Astrocyte (in vitro differentiated cells and primary cell): ENCODE measurements at regions not wholly inside any gene's neighbourhood (a gene's known extent, or its start where the extent isn't known, plus 50 kb on each side); places are given as distances from the start of the nearest gene placed in this dataset.
A peak's percentile ranks its signal among the peaks of the same experiment; 100 is the strongest.

Experiments used
- DNase-seq: peaks from one replicate; pipeline ENCODE4 v3.0.0-alpha.2; 2010; ENCODE audit warnings: low read depth
- FAIRE-seq: peaks from 2 replicates; lab custom pipeline; 2011; peaks lifted over from hg19 to GRCh38; lab: Jason Lieb, UNC
- H2AFZ ChIP-seq: 2 replicates; pipeline ENCODE4 v1.6.0; 2012; ENCODE audit warnings: low read depth, low read length, inconsistent platforms
- H3K27ac ChIP-seq: 2 replicates; pipeline ENCODE4 v1.5.1; 2011; ENCODE audit warnings: low read depth, low read length, inconsistent platforms
- H3K27me3 ChIP-seq: 2 replicates; pipeline ENCODE4 v1.6.0; 2011; ENCODE audit warnings: low read length, inconsistent platforms; ENCODE audit not compliant: insufficient read depth
- H3K36me3 ChIP-seq: 2 replicates; pipeline ENCODE4 v1.5.1; 2011; ENCODE audit warnings: low read length, inconsistent platforms; ENCODE audit not compliant: insufficient read depth
- H3K4me1 ChIP-seq: 2 replicates; pipeline ENCODE4 v1.5.1; 2011; ENCODE audit warnings: low read length, inconsistent platforms; ENCODE audit not compliant: insufficient read depth
- H3K4me2 ChIP-seq: 2 replicates; pipeline ENCODE4 v1.6.0; 2012; ENCODE audit warnings: low read length, inconsistent platforms
- H3K4me3 ChIP-seq: 2 replicates; pipeline ENCODE4 v1.5.1; 2011; ENCODE audit warnings: low read depth, mild to moderate bottlenecking, low read length, inconsistent platforms; ENCODE audit not compliant: insufficient read depth
- H3K79me2 ChIP-seq: 2 replicates; pipeline ENCODE4 v1.6.0; 2012; ENCODE audit warnings: mild to moderate bottlenecking, low read length, inconsistent platforms; ENCODE audit not compliant: insufficient read depth
- H3K9ac ChIP-seq: 2 replicates; pipeline ENCODE4 v1.6.0; 2012; ENCODE audit warnings: mild to moderate bottlenecking, low read length, inconsistent platforms
- H3K9me3 ChIP-seq: 2 replicates; pipeline ENCODE4 v1.5.1; 2012; ENCODE audit warnings: low read depth, mild to moderate bottlenecking, low read length, inconsistent platforms; ENCODE audit not compliant: insufficient read depth
- H4K20me1 ChIP-seq: 2 replicates; pipeline ENCODE4 v1.6.0; 2012; ENCODE audit warnings: low read length, inconsistent platforms; ENCODE audit not compliant: insufficient read depth
- H3K27ac Mint-ChIP-seq: one replicate; pipeline ENCODE4 v1.8.0; 2021; ENCODE audit warnings: mild to moderate bottlenecking, mixed read lengths; ENCODE audit not compliant: unreplicated experiment
- H3K27me3 Mint-ChIP-seq: one replicate; pipeline ENCODE4 v1.8.0; 2021; ENCODE audit warnings: low read depth, mixed read lengths; ENCODE audit not compliant: unreplicated experiment
- H3K36me3 Mint-ChIP-seq: one replicate; pipeline ENCODE4 v1.8.0; 2021; ENCODE audit warnings: low read depth, mixed read lengths; ENCODE audit not compliant: unreplicated experiment
- H3K4me1 Mint-ChIP-seq: one replicate; pipeline ENCODE4 v1.8.0; 2021; ENCODE audit warnings: low read depth, mixed read lengths; ENCODE audit not compliant: unreplicated experiment
- H3K4me3 Mint-ChIP-seq: one replicate; pipeline ENCODE4 v1.8.0; 2021; ENCODE audit warnings: mild to moderate bottlenecking, moderate library complexity, mixed read lengths; ENCODE audit not compliant: unreplicated experiment
- H3K9me3 Mint-ChIP-seq: one replicate; pipeline ENCODE4 v1.8.0; 2021; ENCODE audit warnings: mild to moderate bottlenecking, mixed read lengths; ENCODE audit not compliant: unreplicated experiment
- CTCF ChIP-seq: IDR thresholded peaks from 2 replicates; pipeline ENCODE4 v1.5.1; 2011; ENCODE audit warnings: low read depth, mild to moderate bottlenecking, inconsistent platforms, low read length, moderate library complexity; ENCODE audit not compliant: insufficient read depth
- EZH2 ChIP-seq: IDR thresholded peaks from 2 replicates; pipeline ENCODE4 v1.6.1; 2012; ENCODE audit warnings: mild to moderate bottlenecking, low read length, inconsistent platforms; ENCODE audit not compliant: insufficient read depth

GRCh38 chr2:8487461-8487932 is 194.4 kb upstream of the ID2 start:
- Histone ChIP-seq H2AFZ (no peak overlapping the region), H3K79me2 (no peaks in the 10 kb centered on the region), H3K27ac (no peak overlapping the region), H3K4me1 (no peaks in the 10 kb centered on the region), H3K9me3 (no peaks in the 10 kb centered on the region), H3K9ac (no peak overlapping the region), H3K4me2 (peak overlapping the region; percentile 45), H3K36me3 (no peaks in the 10 kb centered on the region), H3K27me3 (no peaks in the 10 kb centered on the region), H3K4me3 (no peak overlapping the region), H4K20me1 (no peaks in the 10 kb centered on the region)
- Mint-ChIP-seq H3K9me3 (no peaks in the 10 kb centered on the region), H3K4me3 (no peak overlapping the region), H3K4me1 (no peaks in the 10 kb centered on the region), H3K36me3 (no peaks in the 10 kb centered on the region), H3K27ac (no peak overlapping the region), H3K27me3 (peaks cover 17% of the 10 kb centered on the region)
- no peak for TF ChIP-seq EZH2
- no peak for TF ChIP-seq CTCF
- no peak for FAIRE-seq
- peak; percentile 45 for DNase-seq

DNA sequence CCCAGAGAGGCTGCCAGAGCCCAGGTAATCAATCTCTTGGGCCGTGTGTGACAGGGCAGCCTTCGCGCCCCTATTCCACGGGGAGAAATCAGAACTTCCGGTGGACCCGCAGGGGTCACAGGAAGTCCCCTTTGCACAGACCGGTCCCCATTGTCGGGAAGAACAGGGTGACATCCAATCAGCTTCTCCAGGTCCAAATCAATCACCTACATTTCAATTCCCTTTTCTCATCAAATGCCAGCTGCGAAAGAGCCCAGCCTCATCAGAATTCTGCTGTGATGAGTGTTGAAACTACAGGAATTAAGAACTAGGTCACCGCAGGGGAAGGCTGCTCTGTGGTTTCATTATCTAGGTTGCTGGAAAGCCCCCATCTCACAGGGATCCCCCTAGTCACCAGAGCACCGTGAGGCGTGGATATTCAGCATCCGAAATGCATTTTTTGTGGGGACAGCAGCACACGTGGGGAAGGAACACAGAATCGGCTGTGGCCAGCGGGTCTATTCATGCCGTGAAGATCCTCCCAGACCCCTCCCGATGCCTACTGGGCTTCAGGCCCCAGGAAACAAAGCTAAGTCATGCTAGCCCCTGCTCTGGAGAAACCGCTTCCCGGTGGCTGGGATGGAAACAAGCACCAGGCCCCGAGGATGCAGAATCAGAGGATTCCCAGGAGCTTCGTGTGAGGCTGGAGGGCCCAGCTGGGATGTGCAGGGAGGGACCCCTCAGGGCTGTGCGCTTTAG is 193.7 kb upstream of the ID2 start:
- no peak overlapping the region for H3K4me3 ChIP-seq
- no peaks in the 10 kb centered on the region for H3K9me3 ChIP-seq
- H3K9ac ChIP-seq = no peak overlapping the region
- TF ChIP-seq CTCF (no peak), EZH2 (no peak)
- no peak for FAIRE-seq
- Mint-ChIP-seq H3K9me3 (no peaks in the 10 kb centered on the region), H3K4me1 (no peaks in the 10 kb centered on the region), H3K27me3 (peaks cover 20% of the 10 kb centered on the region), H3K4me3 (no peak overlapping the region), H3K36me3 (no peaks in the 10 kb centered on the region), H3K27ac (no peak overlapping the region)
- DNase-seq = peak; percentile 66
- H4K20me1 ChIP-seq = no peaks in the 10 kb centered on the region
- no peaks in the 10 kb centered on the region for H3K4me1 ChIP-seq
- no peaks in the 10 kb centered on the region for H3K36me3 ChIP-seq
- peak overlapping the region; percentile 29 for H2AFZ ChIP-seq
- no peaks in the 10 kb centered on the region for H3K79me2 ChIP-seq
- no peak overlapping the region for H3K27ac ChIP-seq
- H3K27me3 ChIP-seq = no peaks in the 10 kb centered on the region
- peak overlapping the region; percentile 45 for H3K4me2 ChIP-seq

- H3K4me1 ChIP-seq = no peaks in the 10 kb centered on the region
- no peaks in the 10 kb centered on the region for H3K27me3 ChIP-seq
- no peaks in the 10 kb centered on the region for H3K36me3 ChIP-seq
- no peak overlapping the region for H3K27ac Mint-ChIP-seq
- TF ChIP-seq EZH2 (no peak), CTCF (no peak)
- no peaks in the 10 kb centered on the region for H3K9me3 ChIP-seq
- no peaks in the 10 kb centered on the region for H4K20me1 ChIP-seq
- no peaks in the 10 kb centered on the region for H3K79me2 ChIP-seq
- H3K4me3 ChIP-seq = no peak overlapping the region
- FAIRE-seq (no peak), DNase-seq (no peak)
- no peaks in the 10 kb centered on the region for H3K9me3 Mint-ChIP-seq
- H3K27ac ChIP-seq = no peak overlapping the region
- H3K4me3 Mint-ChIP-seq = no peak overlapping the region
- H3K4me1 Mint-ChIP-seq = no peaks in the 10 kb centered on the region
- H3K36me3 Mint-ChIP-seq = no peaks in the 10 kb centered on the region
- peaks cover 21% of the 10 kb centered on the region for H3K27me3 Mint-ChIP-seq
- H3K9ac ChIP-seq = no peak overlapping the region
- H2AFZ ChIP-seq = no peak overlapping the region
- H3K4me2 ChIP-seq = no peak overlapping the region
Observed at GRCh38 chr2:8489221-8489620, 192.6 kb upstream of the ID2 start.
